ENCODE measurements at regions not wholly inside any gene's neighbourhood (a gene's known extent, or its start where the extent isn't known, plus 50 kb on each side); places are given as distances from the start of the nearest gene placed in this dataset.

- Histone ChIP-seq H3K36me3 (ENCODE audit: insufficient read depth, low read depth, low read length) (no peaks in the 10 kb centered on the region), H3K9me3 (ENCODE audit: insufficient read depth, low read depth, low read length) (no peaks in the 10 kb centered on the region), H3K27me3 (ENCODE audit: insufficient read depth, low read length) (no peaks in the 10 kb centered on the region), H3K27ac (ENCODE audit: low read length) (no peak overlapping the region), H3K4me3 (ENCODE audit: low read length) (no peak overlapping the region), H3K9ac (ENCODE audit: low read depth, low read length) (no peak overlapping the region), H3K4me1 (ENCODE audit: insufficient read depth, low read length) (no peaks in the 10 kb centered on the region)
Observed at GRCh38 chr10:52642208-52642607, 130.4 kb downstream of the MBL2 start.

DNA sequence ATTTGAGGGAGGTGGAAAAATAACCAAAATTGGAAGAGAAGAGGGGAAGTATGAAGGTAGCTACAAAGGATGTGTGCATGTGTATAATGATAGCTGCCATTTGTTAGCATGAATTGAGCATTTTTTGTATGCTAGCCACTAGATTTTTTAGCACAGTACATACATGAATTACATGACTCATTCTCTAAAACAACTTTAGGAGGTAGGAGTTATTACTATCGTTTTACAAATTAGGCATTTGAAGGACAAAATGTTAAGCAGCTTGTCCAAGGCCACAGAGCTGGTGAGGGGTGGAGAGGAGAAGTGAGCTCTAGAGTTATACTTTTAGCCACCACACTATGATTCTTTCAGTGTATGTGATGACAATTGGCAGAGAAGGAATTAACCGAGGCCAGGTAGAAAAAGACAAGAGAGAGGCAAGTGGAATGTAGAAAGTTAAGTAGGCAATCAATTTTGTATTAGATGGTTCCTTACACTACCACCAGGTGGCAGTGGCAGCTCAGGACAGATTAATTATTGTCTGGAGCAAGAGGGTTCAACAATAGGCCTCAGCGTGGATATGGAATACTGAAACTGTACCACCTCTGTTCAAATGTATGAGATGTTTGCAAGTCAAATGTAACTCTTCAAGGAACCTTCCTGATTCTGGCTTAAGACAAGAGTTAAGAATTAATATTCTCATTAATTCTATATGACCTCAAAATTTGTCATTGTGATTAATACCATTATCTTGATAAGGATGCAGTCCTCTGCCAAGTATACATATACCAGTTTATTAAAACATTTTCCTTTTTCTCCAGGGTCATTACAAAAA is 128.0 kb downstream of the MBL2 start:
- no peak overlapping the region for H3K4me3 ChIP-seq (ENCODE audit: low read length)
- H3K9ac ChIP-seq (ENCODE audit: low read depth, low read length): no peak overlapping the region
- H3K4me1 ChIP-seq (ENCODE audit: insufficient read depth, low read length): no peaks in the 10 kb centered on the region
- no peak overlapping the region for H3K27ac ChIP-seq (ENCODE audit: low read length)
- H3K36me3 ChIP-seq (ENCODE audit: insufficient read depth, low read depth, low read length): no peaks in the 10 kb centered on the region
- no peaks in the 10 kb centered on the region for H3K9me3 ChIP-seq (ENCODE audit: insufficient read depth, low read depth, low read length)
- no peaks in the 10 kb centered on the region for H3K27me3 ChIP-seq (ENCODE audit: insufficient read depth, low read length)

- Histone ChIP-seq H3K4me1 (ENCODE audit: insufficient read depth, low read length) (no peaks in the 10 kb centered on the region), H3K36me3 (ENCODE audit: insufficient read depth, low read depth, low read length) (no peaks in the 10 kb centered on the region), H3K9ac (ENCODE audit: low read depth, low read length) (no peak overlapping the region), H3K27me3 (ENCODE audit: insufficient read depth, low read length) (no peaks in the 10 kb centered on the region), H3K27ac (ENCODE audit: low read length) (no peak overlapping the region), H3K9me3 (ENCODE audit: insufficient read depth, low read depth, low read length) (no peaks in the 10 kb centered on the region), H3K4me3 (ENCODE audit: low read length) (no peak overlapping the region)
Observed at GRCh38 chr10:52645187-52645758, 127.3 kb downstream of the MBL2 start.

DNA sequence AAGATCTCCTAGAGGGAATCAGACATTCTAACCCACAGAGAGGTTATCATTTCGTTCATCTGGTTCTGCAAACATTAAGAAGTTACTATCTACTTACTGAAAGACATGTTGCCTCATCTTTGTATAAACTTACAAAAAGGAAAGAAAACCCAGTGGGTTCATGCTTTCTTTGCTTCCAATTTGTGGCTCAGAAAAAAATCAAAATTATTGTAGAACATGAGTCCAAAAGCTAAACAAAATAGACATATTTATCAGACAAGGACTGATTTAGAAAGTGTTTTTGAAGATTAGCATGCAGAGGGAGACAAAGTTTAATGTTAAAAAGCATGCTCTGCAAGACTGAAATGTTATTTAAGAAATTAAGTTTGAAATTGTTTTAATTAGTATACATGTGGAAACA is 123.1 kb downstream of the MBL2 start:
- H3K4me3 ChIP-seq (ENCODE audit: low read length): no peak overlapping the region
- no peaks in the 10 kb centered on the region for H3K4me1 ChIP-seq (ENCODE audit: insufficient read depth, low read length)
- H3K9ac ChIP-seq (ENCODE audit: low read depth, low read length): no peak overlapping the region
- H3K27ac ChIP-seq (ENCODE audit: low read length): no peak overlapping the region
- H3K9me3 ChIP-seq (ENCODE audit: insufficient read depth, low read depth, low read length): no peaks in the 10 kb centered on the region
- no peaks in the 10 kb centered on the region for H3K27me3 ChIP-seq (ENCODE audit: insufficient read depth, low read length)
- H3K36me3 ChIP-seq (ENCODE audit: insufficient read depth, low read depth, low read length): no peaks in the 10 kb centered on the region

GRCh38 chr10:52650873-52651272 is 121.7 kb downstream of the MBL2 start:
- no peak overlapping the region for H3K27ac ChIP-seq (ENCODE audit: low read length)
- H3K27me3 ChIP-seq (ENCODE audit: insufficient read depth, low read length): no peaks in the 10 kb centered on the region
- H3K9me3 ChIP-seq (ENCODE audit: insufficient read depth, low read depth, low read length): no peaks in the 10 kb centered on the region
- H3K9ac ChIP-seq (ENCODE audit: low read depth, low read length): no peak overlapping the region
- H3K4me1 ChIP-seq (ENCODE audit: insufficient read depth, low read length): no peaks in the 10 kb centered on the region
- no peaks in the 10 kb centered on the region for H3K36me3 ChIP-seq (ENCODE audit: insufficient read depth, low read depth, low read length)
- no peak overlapping the region for H3K4me3 ChIP-seq (ENCODE audit: low read length)

- no peak overlapping the region for H3K4me3 ChIP-seq (ENCODE audit: low read length)
- no peaks in the 10 kb centered on the region for H3K4me1 ChIP-seq (ENCODE audit: insufficient read depth, low read length)
- no peak overlapping the region for H3K9ac ChIP-seq (ENCODE audit: low read depth, low read length)
- H3K9me3 ChIP-seq (ENCODE audit: insufficient read depth, low read depth, low read length): no peaks in the 10 kb centered on the region
- H3K36me3 ChIP-seq (ENCODE audit: insufficient read depth, low read depth, low read length): no peaks in the 10 kb centered on the region
- H3K27me3 ChIP-seq (ENCODE audit: insufficient read depth, low read length): no peaks in the 10 kb centered on the region
- H3K27ac ChIP-seq (ENCODE audit: low read length): no peak overlapping the region
Observed at GRCh38 chr10:52651293-52651692, 121.3 kb downstream of the MBL2 start.

DNA sequence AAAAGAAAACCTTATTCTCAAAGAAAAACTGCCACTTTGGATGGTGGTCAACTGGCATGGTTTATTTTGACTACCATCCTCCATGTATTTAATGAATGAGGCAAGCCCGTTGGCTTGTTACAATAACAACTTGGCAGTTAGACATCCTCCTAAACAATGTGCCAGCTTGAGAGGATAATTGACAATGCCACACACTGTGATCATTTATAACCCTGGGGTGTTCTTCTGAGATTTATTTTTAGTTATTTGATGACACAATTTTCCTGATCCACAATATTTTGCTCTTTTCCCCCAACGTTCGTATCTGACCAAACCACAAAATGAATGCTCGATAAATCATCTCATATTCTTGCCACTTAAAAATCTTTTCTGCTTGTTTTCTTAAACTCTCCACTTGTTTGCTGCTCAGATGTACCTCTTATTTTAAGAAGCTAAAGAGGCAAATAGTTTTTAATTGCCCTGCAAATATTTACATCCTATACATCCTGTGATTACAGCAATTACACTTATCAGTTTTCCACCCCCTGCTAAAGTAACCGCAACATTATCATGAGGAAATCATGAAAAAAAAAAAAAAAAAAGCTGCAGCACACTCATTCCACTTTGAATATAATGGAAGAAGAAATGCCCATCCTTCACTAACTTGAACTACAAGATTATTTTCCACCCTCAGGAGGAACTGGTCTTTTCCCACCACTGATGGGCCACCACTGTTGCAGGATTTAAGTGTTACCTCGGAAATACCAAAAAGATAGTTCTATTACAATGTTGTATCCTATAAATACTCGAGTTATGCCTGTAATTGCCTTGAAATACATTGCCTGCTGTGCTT is 119.9 kb downstream of the MBL2 start:
- no peaks in the 10 kb centered on the region for H3K4me1 ChIP-seq (ENCODE audit: insufficient read depth, low read length)
- H3K27me3 ChIP-seq (ENCODE audit: insufficient read depth, low read length): no peaks in the 10 kb centered on the region
- no peak overlapping the region for H3K4me3 ChIP-seq (ENCODE audit: low read length)
- H3K27ac ChIP-seq (ENCODE audit: low read length): no peak overlapping the region
- no peak overlapping the region for H3K9ac ChIP-seq (ENCODE audit: low read depth, low read length)
- no peaks in the 10 kb centered on the region for H3K9me3 ChIP-seq (ENCODE audit: insufficient read depth, low read depth, low read length)
- no peaks in the 10 kb centered on the region for H3K36me3 ChIP-seq (ENCODE audit: insufficient read depth, low read depth, low read length)

DNA sequence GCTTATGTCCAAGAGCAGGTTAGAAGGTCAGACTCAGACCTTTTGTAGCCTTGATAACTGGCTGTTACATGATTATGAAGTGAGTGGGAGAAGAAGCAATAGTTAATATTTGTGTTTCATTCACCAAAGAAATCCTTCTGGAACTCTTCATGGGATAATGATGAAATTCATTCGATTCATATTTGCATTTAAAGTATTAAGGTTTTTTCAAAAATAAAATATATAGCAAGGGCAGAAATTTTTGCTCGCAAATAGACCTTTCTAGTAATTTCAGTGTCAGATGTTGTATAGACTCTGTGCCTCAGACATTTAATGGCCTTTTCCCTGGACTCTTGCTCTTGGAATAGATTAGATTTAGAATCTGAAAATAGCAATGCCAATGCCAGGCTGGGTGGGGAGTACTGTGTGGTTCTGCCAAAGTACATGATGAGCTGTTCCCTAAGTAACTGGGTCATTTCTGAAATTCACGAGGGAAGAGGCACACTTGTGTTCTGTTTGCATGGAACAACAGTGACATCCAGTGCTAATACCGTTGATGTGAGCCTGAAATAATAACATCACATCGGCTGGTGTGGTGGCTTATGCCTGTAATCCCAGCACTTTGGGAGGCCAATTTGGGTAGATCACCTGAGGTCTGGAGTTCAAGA is 119.2 kb downstream of the MBL2 start:
- Histone ChIP-seq H3K4me1 (ENCODE audit: insufficient read depth, low read length) (no peaks in the 10 kb centered on the region), H3K27ac (ENCODE audit: low read length) (no peak overlapping the region), H3K9me3 (ENCODE audit: insufficient read depth, low read depth, low read length) (no peaks in the 10 kb centered on the region), H3K27me3 (ENCODE audit: insufficient read depth, low read length) (no peaks in the 10 kb centered on the region), H3K4me3 (ENCODE audit: low read length) (no peak overlapping the region), H3K36me3 (ENCODE audit: insufficient read depth, low read depth, low read length) (no peaks in the 10 kb centered on the region), H3K9ac (ENCODE audit: low read depth, low read length) (no peak overlapping the region)

DNA sequence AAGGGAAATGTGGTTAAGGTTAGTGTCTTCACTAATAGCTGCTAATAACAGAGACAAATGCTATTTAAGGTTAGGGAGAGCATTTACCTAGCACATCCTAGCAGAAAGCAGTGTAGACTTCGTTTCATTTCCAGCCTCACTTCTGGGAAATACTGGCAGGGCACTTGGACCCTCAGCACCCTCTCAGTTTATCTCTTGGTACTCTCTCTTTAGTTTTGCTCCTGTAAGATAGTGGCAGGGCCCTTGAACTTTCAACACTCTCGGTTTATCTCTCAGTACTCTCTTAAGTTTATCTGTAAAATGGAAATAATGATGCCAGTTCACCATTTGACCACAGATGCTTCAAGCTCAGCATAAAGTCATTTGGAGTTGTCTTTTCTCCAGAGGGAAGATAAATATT is 118.4 kb downstream of the MBL2 start:
- Histone ChIP-seq H3K27me3 (ENCODE audit: insufficient read depth, low read length) (no peaks in the 10 kb centered on the region), H3K4me3 (ENCODE audit: low read length) (no peak overlapping the region), H3K36me3 (ENCODE audit: insufficient read depth, low read depth, low read length) (no peaks in the 10 kb centered on the region), H3K9ac (ENCODE audit: low read depth, low read length) (no peak overlapping the region), H3K4me1 (ENCODE audit: insufficient read depth, low read length) (no peaks in the 10 kb centered on the region), H3K27ac (ENCODE audit: low read length) (no peak overlapping the region), H3K9me3 (ENCODE audit: insufficient read depth, low read depth, low read length) (no peaks in the 10 kb centered on the region)

DNA sequence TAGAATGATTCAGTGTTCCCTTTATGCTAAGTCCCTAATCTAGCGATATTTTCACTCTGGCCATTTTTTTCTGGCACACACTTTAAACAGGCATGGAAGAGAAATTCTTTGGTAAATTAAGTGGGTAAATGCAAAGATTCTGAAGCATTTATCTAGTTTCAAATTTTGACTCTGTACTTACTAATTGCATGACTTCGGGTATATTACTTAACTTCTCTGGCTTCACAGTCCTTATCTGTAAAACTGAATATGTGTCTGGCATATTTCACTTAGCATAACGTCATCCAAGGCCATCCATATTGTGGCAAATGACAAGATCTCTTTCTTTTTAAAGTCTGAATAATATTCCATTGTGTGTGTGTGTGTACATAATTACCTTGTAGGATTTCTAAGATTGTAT is 114.5 kb downstream of the MBL2 start:
- Histone ChIP-seq H3K9me3 (ENCODE audit: insufficient read depth, low read depth, low read length) (no peaks in the 10 kb centered on the region), H3K27me3 (ENCODE audit: insufficient read depth, low read length) (no peaks in the 10 kb centered on the region), H3K4me1 (ENCODE audit: insufficient read depth, low read length) (no peaks in the 10 kb centered on the region), H3K9ac (ENCODE audit: low read depth, low read length) (no peak overlapping the region), H3K4me3 (ENCODE audit: low read length) (no peak overlapping the region), H3K36me3 (ENCODE audit: insufficient read depth, low read depth, low read length) (no peaks in the 10 kb centered on the region), H3K27ac (ENCODE audit: low read length) (no peak overlapping the region)

- H3K9ac ChIP-seq (ENCODE audit: low read depth, low read length): no peak overlapping the region
- no peak overlapping the region for H3K4me3 ChIP-seq (ENCODE audit: low read length)
- no peaks in the 10 kb centered on the region for H3K9me3 ChIP-seq (ENCODE audit: insufficient read depth, low read depth, low read length)
- H3K27me3 ChIP-seq (ENCODE audit: insufficient read depth, low read length): no peaks in the 10 kb centered on the region
- no peaks in the 10 kb centered on the region for H3K4me1 ChIP-seq (ENCODE audit: insufficient read depth, low read length)
- H3K27ac ChIP-seq (ENCODE audit: low read length): no peak overlapping the region
- H3K36me3 ChIP-seq (ENCODE audit: insufficient read depth, low read depth, low read length): no peaks in the 10 kb centered on the region
Observed at GRCh38 chr10:52659085-52659484, 113.5 kb downstream of the MBL2 start.

Measured in iPS-20b (cell line).